Activated naive CD4-positive, alpha-beta T cell treated with anti-CD3 and anti-CD28 coated beads for 36 hours (primary cell): ENCODE measurements at regions not wholly inside any gene's neighbourhood (a gene's known extent, or its start where the extent isn't known, plus 50 kb on each side); places are given as distances from the start of the nearest gene placed in this dataset.

Experiments
- CTCF ChIA-PET: fragments of 350-600 bp; sonication (Branson Sonifier 250); formaldehyde crosslinking; loops from one replicate; lab custom pipeline; 2021; ENCODE audit warnings: antibody characterized with exemption; lab: Charles Lee
- DNase-seq: peaks from one replicate; pipeline ENCODE4 v3.0.0-alpha.2; 2020
- H3K27ac Mint-ChIP-seq: one replicate; pipeline ENCODE4 v1.8.0; 2021; ENCODE audit warnings: mild to moderate bottlenecking, mixed read lengths
- H3K27me3 Mint-ChIP-seq: one replicate; pipeline ENCODE4 v1.8.0; 2021; ENCODE audit warnings: low read depth, mixed read lengths
- H3K36me3 Mint-ChIP-seq: one replicate; pipeline ENCODE4 v1.8.0; 2021; ENCODE audit warnings: low read depth, mixed read lengths
- H3K4me1 Mint-ChIP-seq: one replicate; pipeline ENCODE4 v1.8.0; 2021; ENCODE audit warnings: low read depth, mixed read lengths
- H3K4me3 Mint-ChIP-seq: one replicate; pipeline ENCODE4 v1.8.0; 2021; ENCODE audit warnings: mild to moderate bottlenecking, moderate library complexity, mixed read lengths
- H3K9me3 Mint-ChIP-seq: one replicate; pipeline ENCODE4 v1.8.0; 2021; ENCODE audit warnings: mixed read lengths
- intact Hi-C: fragments of 100-400 bp; cut with micrococcal nuclease; formaldehyde crosslinking; loops from one replicate; pipeline ENCODE4 v1.15.1; 2023

DNA sequence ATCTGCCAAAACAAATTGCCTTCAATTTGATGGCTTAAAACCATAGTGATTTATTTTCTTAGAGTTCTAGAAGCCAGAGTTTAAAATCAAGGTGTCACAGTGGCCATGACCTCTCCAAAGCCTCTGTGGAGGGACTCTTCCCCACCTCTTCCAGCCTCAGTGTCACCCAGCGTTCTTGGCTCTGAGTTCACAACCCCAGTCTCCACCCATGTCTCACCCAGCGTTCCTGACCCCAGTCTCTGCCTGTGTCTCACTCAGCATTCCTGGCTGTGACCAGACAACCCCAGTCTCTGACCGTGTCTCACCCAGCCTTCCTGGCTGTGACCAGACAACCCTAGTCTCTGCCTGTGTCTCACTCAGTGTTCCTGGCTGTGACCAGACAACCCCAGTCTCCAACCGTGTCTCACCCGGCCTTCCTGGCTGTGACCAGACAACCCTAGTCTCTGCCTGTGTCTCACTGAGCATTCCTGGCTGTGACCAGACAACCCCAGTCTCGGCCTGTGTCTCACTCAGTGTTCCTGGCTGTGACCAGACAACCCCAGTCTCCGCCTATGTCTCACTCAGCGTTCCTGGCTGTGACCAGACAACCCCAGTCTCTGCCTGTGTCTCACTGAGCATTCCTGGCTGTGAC is 299.3 kb downstream of the GALR1 start:
- intact Hi-C loops: no loop called here
- Mint-ChIP-seq H3K4me3 (no peak overlapping the region), H3K27me3 (peaks cover 6% of the 10 kb centered on the region), H3K36me3 (no peaks in the 10 kb centered on the region), H3K4me1 (no peaks in the 10 kb centered on the region), H3K9me3 (no peaks in the 10 kb centered on the region), H3K27ac (no peak overlapping the region)
- no peak for DNase-seq
- CTCF ChIA-PET: no interaction called here

DNA sequence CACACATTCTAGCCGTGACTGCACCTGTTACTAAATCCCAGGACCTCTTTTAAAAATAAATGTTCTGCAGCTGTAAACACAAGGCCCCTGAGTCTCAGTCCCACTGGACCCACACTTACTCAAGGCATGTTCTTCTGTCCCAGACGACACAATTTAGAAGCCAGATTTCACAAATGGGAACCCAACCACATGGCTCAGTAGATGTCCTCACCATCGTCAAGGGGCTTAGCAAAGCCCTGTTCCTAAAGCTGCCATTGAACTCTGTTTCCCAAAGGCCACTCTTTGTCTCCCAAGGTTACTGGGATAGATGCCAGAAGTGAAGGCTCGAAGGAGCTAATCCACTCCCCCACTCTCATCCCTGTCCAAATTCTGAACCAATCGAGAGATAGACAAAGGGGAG is 301.0 kb downstream of the GALR1 start:
- DNase-seq: no peak
- no peaks in the 10 kb centered on the region for H3K36me3 Mint-ChIP-seq

DNA sequence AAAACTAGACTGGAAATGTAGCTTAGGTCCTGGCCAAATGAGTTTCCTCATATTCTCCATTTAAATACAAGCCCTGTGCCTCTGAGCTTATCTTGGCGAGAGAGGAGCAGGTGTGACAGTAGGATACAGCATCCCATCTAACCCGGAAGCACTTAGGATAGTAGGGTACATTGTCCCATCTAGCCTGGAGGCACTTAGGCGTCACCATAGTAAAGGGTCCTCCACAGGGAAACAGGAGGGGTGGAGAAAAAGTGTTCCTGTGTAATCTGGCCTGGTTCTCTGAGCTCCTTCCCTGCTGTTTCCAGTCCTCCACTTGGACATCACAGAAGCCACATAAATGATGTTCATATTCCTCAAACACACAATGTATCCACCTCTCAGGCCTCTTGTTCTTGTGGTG is 301.4 kb downstream of the GALR1 start:
- Mint-ChIP-seq H3K36me3 (no peaks in the 10 kb centered on the region), H3K9me3 (no peaks in the 10 kb centered on the region), H3K27ac (no peak overlapping the region), H3K4me3 (no peak overlapping the region), H3K27me3 (peaks cover 6% of the 10 kb centered on the region), H3K4me1 (no peaks in the 10 kb centered on the region)
- CTCF ChIA-PET: no interaction called here
- DNase-seq: no peak
- intact Hi-C loops: no loop called here

More for the DNA sequence above, 301.0 kb downstream of the GALR1 start:
- Mint-ChIP-seq H3K4me1 (no peaks in the 10 kb centered on the region), H3K27me3 (peaks cover 6% of the 10 kb centered on the region), H3K27ac (no peak overlapping the region), H3K4me3 (no peak overlapping the region), H3K9me3 (no peaks in the 10 kb centered on the region)
- CTCF ChIA-PET: no interaction called here
- intact Hi-C loops: no loop called here

DNA sequence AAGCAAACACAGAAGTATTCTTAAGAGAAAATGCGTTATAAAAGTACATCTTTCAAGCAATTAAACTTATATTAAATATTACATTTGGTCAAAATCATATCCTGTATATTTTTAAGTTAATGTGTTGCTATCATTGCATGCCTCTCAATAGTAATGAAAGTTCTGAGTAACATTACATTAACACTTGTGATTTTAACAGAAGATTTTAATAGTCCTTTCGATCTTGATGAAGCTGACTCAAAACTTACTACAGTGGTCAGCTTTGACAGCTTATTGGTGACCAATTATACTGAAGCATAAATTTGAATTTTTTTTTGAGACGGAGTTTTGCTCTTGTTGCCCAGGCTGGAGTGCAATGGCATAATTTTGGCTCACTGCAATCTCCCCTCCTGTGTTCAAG is 303.3 kb downstream of the GALR1 start:
- Mint-ChIP-seq H3K27me3 (peaks cover 9% of the 10 kb centered on the region), H3K9me3 (no peaks in the 10 kb centered on the region), H3K27ac (no peak overlapping the region), H3K4me1 (no peaks in the 10 kb centered on the region), H3K4me3 (no peak overlapping the region), H3K36me3 (no peaks in the 10 kb centered on the region)
- CTCF ChIA-PET: no interaction called here
- intact Hi-C loops: no loop called here
- no peak for DNase-seq

DNA sequence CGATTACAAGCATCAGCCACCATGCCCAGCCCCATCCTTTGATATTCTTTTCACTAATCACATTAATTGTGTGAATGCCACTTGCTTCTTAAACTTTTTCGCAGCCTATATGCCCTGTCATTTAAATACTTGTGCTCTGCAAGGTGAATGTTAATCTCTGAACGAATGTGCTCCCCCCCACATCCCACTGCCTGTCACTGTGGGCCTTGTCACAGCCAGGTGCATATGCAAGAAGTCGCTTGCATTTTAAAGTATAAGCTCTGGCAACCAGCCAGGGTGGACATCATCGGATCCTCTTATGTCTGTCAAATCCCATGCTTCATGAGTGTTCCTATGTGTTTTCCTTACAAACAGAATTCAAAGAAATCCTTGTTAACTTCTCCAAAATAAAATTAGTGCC is 304.4 kb downstream of the GALR1 start:
- CTCF ChIA-PET: no interaction called here
- peaks cover 10% of the 10 kb centered on the region for H3K27me3 Mint-ChIP-seq
- intact Hi-C loops: no loop called here
- no peak overlapping the region for H3K4me3 Mint-ChIP-seq
- DNase-seq: no peak
- H3K9me3 Mint-ChIP-seq: no peaks in the 10 kb centered on the region
- H3K36me3 Mint-ChIP-seq: no peaks in the 10 kb centered on the region
- H3K27ac Mint-ChIP-seq: no peak overlapping the region
- H3K4me1 Mint-ChIP-seq: no peaks in the 10 kb centered on the region

DNA sequence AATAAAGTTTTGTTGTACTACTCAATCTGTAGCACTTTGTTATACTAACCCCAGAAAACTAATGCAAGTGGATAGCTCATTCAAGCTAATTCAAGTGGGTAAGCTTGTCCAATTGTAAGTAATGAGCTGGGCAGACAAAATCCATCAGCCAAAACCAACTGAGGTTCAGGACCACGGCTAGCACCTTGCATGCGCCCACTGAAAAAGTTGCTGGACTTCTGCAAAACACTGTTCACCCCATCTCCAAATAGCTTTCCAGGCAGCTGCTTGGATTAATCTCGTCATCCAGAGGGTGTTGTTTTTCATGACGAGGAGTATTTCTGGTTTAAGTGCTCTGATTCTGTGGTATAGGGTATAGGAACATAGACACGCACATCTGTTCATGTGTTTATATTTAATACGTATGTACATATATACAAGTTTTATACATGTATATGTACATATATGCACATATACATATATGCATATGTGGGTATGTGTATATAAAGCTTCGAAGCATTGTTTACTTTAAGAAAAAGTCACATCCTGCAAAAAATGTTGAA is 307.5 kb downstream of the GALR1 start:
- CTCF ChIA-PET: no interaction called here
- H3K27ac Mint-ChIP-seq: no peak overlapping the region
- intact Hi-C loops: no loop called here

DNA sequence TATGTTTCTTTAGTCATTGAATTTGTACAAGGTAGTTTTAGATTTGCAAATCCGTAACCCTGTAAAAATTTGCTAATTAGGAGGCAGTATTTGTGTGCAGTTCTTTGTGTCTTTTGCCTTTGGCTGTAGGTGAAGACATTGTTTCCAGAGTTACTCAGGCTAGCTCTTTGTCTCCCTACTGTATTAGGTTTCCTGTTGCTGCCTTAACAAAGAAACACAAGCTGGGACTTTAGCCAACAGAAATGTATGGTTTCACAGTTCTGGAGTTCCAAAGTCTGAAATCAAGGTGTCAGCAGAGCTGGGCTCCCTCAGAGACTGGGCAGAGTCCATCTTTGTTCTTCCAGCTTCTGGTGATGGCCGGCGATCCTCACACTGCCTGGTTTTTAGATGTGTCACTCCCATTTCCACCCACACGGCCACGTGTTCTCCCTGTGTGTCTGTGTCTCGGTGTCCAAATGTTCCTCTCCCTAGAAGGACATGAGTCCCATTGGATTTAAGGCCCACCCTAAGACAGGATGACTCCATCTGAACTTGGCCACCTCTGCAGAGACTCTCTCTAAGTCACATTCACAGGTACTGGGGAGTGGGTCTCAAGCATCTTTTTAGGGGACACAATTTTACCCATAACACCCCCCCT is 309.7 kb downstream of the GALR1 start:
- no peaks in the 10 kb centered on the region for H3K36me3 Mint-ChIP-seq
- H3K27ac Mint-ChIP-seq: no peak overlapping the region
- no peak for DNase-seq
- intact Hi-C loops: no loop called here
- peaks cover 23% of the 10 kb centered on the region for H3K27me3 Mint-ChIP-seq
- CTCF ChIA-PET: no interaction called here
- peaks cover 6% of the 10 kb centered on the region for H3K4me1 Mint-ChIP-seq
- H3K4me3 Mint-ChIP-seq: no peak overlapping the region
- no peaks in the 10 kb centered on the region for H3K9me3 Mint-ChIP-seq

More for the DNA sequence above, 307.5 kb downstream of the GALR1 start:
- Mint-ChIP-seq H3K9me3 (no peaks in the 10 kb centered on the region), H3K27me3 (peaks cover 16% of the 10 kb centered on the region), H3K4me3 (no peak overlapping the region), H3K4me1 (peaks cover 6% of the 10 kb centered on the region), H3K36me3 (no peaks in the 10 kb centered on the region)
- peak; percentile 12 for DNase-seq

DNA sequence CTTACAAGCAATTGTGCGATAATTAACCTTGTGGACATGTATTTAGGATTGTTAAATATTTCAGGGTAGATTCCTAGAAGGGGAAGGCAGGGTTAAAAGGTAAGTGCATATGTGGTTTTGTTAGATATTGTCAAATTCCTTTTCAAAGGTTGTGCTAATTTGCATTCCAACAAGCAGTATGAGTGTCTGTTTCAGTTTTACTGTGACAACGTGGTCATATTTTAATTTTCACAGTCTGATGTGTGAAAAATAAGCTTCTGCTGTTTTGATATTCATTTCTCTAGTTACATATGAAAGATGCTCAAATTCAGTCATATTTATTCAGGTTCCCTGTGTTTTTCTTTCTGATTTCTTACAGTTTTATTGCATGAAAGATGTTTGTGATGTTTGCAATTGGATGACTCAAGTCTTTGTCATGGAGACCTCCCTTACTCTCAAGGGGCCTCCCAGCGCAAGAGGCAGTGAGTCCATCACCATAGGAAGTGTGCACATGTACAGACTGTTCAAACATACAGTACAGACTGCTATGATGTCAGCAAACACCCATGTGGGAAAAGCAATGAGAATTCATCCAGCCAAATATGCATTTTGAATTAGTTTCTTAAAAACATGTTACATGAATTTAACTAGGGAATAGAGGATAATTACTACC is 310.8 kb downstream of the GALR1 start:
- CTCF ChIA-PET: no interaction called here
- intact Hi-C loops: loop anchor here (1.0 to 5.0 kb wide), 4 partner anchors 66 to 493 kb away; no protein-coding TSS in a partner anchor
- Mint-ChIP-seq H3K27me3 (peaks cover 26% of the 10 kb centered on the region), H3K9me3 (no peaks in the 10 kb centered on the region), H3K4me3 (no peak overlapping the region), H3K27ac (no peak overlapping the region), H3K4me1 (peaks cover 6% of the 10 kb centered on the region), H3K36me3 (no peaks in the 10 kb centered on the region)
- DNase-seq: peak; percentile 18

DNA sequence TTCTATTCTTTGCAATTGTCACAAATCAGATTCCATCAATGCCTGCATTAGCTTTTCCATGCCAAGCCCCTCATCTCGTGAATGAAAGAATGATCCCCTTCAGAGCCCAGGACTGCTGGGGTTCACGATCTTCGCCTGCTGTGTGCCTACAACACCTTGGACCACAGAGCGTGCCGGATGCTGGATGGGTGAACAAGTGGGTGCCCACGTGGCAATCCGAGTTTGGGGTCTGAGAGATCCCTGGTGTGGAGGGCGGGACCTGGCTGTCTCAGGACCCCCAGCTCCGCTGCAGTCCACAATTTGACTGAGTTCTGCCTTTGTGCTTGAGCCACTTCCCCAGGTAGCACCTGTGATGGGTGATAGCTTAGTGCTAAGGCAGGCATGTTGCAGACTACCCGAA is 317.0 kb downstream of the GALR1 start:
- CTCF ChIA-PET: no interaction called here
- no peaks in the 10 kb centered on the region for H3K36me3 Mint-ChIP-seq
- DNase-seq: no peak
- peaks cover 14% of the 10 kb centered on the region for H3K27me3 Mint-ChIP-seq
- H3K4me3 Mint-ChIP-seq: no peak overlapping the region
- H3K27ac Mint-ChIP-seq: no peak overlapping the region
- no peaks in the 10 kb centered on the region for H3K4me1 Mint-ChIP-seq
- peaks cover 4% of the 10 kb centered on the region for H3K9me3 Mint-ChIP-seq
- intact Hi-C loops: no loop called here

DNA sequence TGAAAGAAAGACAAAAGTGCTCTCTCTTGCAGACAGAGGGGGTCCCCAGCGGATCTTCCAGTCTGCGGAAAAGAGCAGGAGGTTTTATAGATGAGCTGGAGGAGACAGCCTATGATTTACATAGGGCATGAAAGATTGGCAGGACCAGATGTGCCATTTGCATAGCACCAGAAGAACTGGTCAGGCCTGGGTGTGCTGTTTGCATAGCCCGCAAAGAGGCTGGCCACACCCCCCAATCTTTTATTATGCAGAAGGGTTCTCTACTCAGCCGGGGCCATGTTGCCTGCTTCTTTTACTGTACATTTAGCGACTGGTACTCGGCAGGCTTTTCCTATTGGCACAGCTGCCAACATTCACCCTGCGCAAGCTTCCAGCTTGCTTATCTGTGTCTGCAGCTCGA is 317.6 kb downstream of the GALR1 start:
- H3K4me3 Mint-ChIP-seq: no peak overlapping the region
- intact Hi-C loops: no loop called here
- DNase-seq: no peak
- CTCF ChIA-PET: no interaction called here
- peaks cover 18% of the 10 kb centered on the region for H3K27me3 Mint-ChIP-seq
- no peaks in the 10 kb centered on the region for H3K4me1 Mint-ChIP-seq
- no peaks in the 10 kb centered on the region for H3K36me3 Mint-ChIP-seq
- H3K9me3 Mint-ChIP-seq: peaks cover 4% of the 10 kb centered on the region
- H3K27ac Mint-ChIP-seq: no peak overlapping the region

DNA sequence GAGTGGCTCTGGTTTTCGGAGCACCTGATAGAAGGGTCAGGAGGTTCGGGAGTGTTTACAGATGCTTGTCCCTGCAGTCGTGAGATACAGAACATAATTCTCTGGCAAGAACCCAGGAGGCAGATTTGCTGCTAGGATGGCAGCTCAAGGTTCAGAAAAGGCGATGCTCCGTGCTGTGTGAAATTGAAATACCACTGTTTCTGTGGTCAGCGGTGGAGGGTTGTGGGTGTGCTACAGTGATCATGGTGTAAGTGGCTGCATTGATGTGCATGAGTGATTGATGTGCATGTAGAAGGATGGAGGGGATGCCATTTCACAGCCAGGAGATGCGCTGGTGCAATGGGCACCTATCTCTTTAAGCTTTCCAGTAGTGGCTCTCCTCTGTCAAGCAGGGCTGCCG is 322.1 kb downstream of the GALR1 start:
- CTCF ChIA-PET: no interaction called here
- Mint-ChIP-seq H3K4me1 (no peaks in the 10 kb centered on the region), H3K4me3 (no peak overlapping the region), H3K9me3 (peaks cover 4% of the 10 kb centered on the region), H3K27me3 (peaks cover 33% of the 10 kb centered on the region), H3K36me3 (no peaks in the 10 kb centered on the region), H3K27ac (no peak overlapping the region)
- intact Hi-C loops: no loop called here
- no peak for DNase-seq

DNA sequence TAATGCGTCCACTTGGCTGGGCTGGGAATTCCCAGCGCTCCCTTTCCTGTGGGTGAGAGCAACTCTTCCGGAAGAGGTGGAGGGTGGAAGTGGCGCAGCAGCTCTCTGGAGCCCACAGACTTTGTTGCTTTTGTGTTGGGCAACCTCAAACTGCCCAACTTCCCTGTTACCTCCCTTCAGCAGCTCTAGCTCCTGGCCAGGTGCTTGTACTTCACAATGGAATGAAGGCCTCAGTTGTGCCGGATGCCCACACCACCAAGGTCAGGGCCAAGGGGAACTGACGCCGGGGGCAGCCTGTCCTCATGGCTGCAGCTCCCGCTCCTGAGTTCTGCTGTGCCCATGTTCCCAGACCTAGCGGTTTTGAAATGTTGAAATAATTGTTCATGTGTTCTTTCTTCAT is 322.9 kb downstream of the GALR1 start:
- Mint-ChIP-seq H3K36me3 (no peaks in the 10 kb centered on the region), H3K27me3 (peaks cover 36% of the 10 kb centered on the region), H3K9me3 (peaks cover 4% of the 10 kb centered on the region), H3K4me1 (no peaks in the 10 kb centered on the region), H3K27ac (no peak overlapping the region), H3K4me3 (no peak overlapping the region)
- intact Hi-C loops: no loop called here
- CTCF ChIA-PET: no interaction called here
- DNase-seq: no peak

DNA sequence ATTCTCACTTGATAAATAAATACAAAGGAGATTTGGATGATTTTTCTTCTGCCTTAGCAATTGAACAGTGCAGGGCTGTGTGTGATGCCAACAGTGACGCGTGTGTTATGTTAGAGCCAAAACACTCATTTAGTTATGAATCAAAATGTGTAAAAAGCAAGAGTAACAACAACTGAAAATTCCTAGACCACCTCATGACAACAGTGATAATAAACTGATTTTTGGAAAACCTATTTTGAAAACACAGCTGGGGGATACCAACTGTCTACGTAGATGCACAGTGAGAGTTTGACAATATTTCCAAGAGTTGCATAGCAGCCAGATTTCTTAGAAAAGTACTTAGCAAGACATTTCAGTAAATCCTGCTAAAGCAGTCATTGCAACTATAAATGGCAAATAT is 323.9 kb downstream of the GALR1 start:
- Mint-ChIP-seq H3K27ac (no peak overlapping the region), H3K27me3 (peaks cover 36% of the 10 kb centered on the region), H3K36me3 (no peaks in the 10 kb centered on the region), H3K9me3 (no peaks in the 10 kb centered on the region), H3K4me3 (no peak overlapping the region), H3K4me1 (no peaks in the 10 kb centered on the region)
- CTCF ChIA-PET: interaction anchor here (0.6 kb wide), 1 partner anchor 176 kb away, joined by 5 read pairs; no protein-coding TSS in a partner anchor
- intact Hi-C loops: no loop called here
- DNase-seq: no peak
